Activated naive CD4-positive, alpha-beta T cell treated with anti-CD3 and anti-CD28 coated beads, Interleukin-2, amount 10 ng/mL, durations not matched to agents 7 days and 5 days (primary cell): ENCODE measurements at regions not wholly inside any gene's neighbourhood (a gene's known extent, or its start where the extent isn't known, plus 50 kb on each side); places are given as distances from the start of the nearest gene placed in this dataset.

ENCODE experiments used
- CTCF ChIA-PET: fragments of 350-600 bp; sonication (Branson Sonifier 250); formaldehyde crosslinking; loops from one replicate; lab custom pipeline; 2021; ENCODE audit warnings: antibody characterized with exemption; lab: Charles Lee
- DNase-seq: peaks from one replicate; pipeline ENCODE4 v3.0.0-alpha.2; 2020
- H3K27ac Mint-ChIP-seq: one replicate; pipeline ENCODE4 v1.8.0; 2021; ENCODE audit warnings: mild to moderate bottlenecking, moderate library complexity, mixed read lengths
- H3K27me3 Mint-ChIP-seq: one replicate; pipeline ENCODE4 v1.8.0; 2021; ENCODE audit warnings: mild to moderate bottlenecking, mixed read lengths
- H3K36me3 Mint-ChIP-seq: one replicate; pipeline ENCODE4 v1.8.0; 2021; ENCODE audit warnings: mixed read lengths
- H3K4me1 Mint-ChIP-seq: one replicate; pipeline ENCODE4 v1.8.0; 2021; ENCODE audit warnings: mixed read lengths
- H3K4me3 Mint-ChIP-seq: one replicate; pipeline ENCODE4 v1.8.0; 2021; ENCODE audit warnings: mild to moderate bottlenecking, moderate library complexity, mixed read lengths
- H3K9me3 Mint-ChIP-seq: one replicate; pipeline ENCODE4 v1.8.0; 2021; ENCODE audit warnings: mixed read lengths

DNA sequence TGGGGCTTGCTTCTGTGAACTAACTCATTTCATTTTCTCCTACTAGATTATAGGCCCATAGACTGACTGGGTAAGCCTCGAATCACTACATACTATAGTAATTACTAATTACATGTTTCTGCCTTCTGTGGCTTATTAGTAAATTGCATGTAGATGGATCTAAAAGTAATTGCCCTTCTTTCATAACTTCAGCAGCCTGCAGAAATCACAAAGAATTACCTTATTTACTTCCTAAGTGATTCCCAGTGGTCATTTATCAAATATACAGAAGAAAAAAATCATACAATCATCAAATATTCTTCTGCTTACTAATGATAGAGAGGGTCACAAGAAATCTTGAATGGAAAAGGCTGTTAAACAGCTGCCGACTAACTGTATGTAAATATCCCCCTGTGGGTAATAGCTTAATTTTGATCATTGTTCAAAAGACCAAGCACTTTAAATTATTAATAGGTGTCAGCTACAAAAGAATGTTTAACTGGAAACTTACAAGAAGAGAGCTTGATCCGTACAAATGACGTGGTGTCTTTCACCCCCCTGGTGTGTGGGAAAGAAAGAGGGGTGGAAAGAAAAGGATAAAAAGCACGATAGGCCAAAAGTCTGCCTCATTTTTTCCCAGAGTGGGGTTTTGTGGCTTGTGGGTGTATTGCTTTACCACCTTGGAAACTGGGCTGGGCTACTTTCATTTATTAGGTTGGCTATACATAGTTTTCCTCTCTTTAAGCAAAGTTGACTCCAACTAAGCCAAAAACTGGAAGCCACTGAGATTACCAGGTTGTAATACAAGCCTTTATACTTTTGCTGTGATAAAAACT lies 361.8 kb upstream of the ZMIZ1 start:
- no peaks in the 10 kb centered on the region for H3K4me1 Mint-ChIP-seq
- CTCF ChIA-PET = no interaction called here
- peaks cover 9% of the 10 kb centered on the region for H3K27me3 Mint-ChIP-seq

GRCh38 chr10:78707745-78708144 lies 361.0 kb upstream of the ZMIZ1 start:
- H3K27me3 Mint-ChIP-seq = peaks cover 9% of the 10 kb centered on the region
- H3K4me1 Mint-ChIP-seq = no peaks in the 10 kb centered on the region
- H3K36me3 Mint-ChIP-seq = no peaks in the 10 kb centered on the region
- no peak for DNase-seq
- no peaks in the 10 kb centered on the region for H3K9me3 Mint-ChIP-seq
- no peak overlapping the region for H3K4me3 Mint-ChIP-seq
- CTCF ChIA-PET = no interaction called here
- no peak overlapping the region for H3K27ac Mint-ChIP-seq

More for the DNA sequence above, 361.8 kb upstream of the ZMIZ1 start:
- no peak for DNase-seq
- H3K36me3 Mint-ChIP-seq = no peaks in the 10 kb centered on the region
- no peak overlapping the region for H3K4me3 Mint-ChIP-seq
- H3K9me3 Mint-ChIP-seq = no peaks in the 10 kb centered on the region
- no peak overlapping the region for H3K27ac Mint-ChIP-seq

DNA sequence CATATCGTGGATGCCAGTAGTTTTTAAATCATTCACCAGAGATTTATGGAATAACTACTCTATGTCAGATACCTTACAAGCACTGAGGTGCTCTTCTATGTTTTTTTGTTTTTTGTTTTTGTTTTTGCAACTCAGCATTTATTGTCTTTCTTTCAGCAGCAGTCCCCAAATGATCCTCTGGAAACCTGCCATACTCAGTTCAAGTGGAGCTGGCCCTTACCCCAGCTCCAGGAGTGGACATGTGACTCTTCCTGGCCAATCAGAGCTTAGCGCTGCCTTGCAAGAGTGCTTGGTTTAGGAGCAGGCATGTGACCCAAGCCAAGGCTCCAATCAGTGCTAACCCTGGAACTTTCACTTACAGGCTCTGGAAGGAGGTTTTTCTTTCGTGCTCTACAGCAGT lies 356.6 kb upstream of the ZMIZ1 start:
- CTCF ChIA-PET = no interaction called here
- no peak overlapping the region for H3K4me3 Mint-ChIP-seq
- H3K4me1 Mint-ChIP-seq = no peaks in the 10 kb centered on the region
- no peak for DNase-seq
- no peak overlapping the region for H3K27ac Mint-ChIP-seq
- H3K27me3 Mint-ChIP-seq = peaks cover 12% of the 10 kb centered on the region
- no peaks in the 10 kb centered on the region for H3K36me3 Mint-ChIP-seq
- H3K9me3 Mint-ChIP-seq = no peaks in the 10 kb centered on the region

DNA sequence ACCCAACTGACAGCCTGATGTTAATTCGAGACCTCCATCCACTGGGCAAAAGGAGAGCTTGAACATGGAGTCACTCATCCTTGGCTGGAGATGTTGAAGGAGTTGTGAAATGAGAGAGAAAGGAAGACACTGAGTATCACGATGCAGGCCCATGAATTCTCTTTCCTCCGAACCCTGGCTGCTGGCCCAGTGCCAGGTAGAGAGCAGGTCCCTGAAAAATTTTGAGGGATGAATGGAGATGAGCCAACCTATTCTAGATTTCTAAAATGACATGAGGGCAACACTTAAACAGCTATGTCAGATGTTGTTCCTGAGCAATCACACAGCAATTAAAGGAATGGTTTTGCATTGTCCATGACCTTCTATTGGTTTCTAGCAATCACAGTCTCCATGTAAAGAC lies 355.1 kb upstream of the ZMIZ1 start:
- no peaks in the 10 kb centered on the region for H3K36me3 Mint-ChIP-seq
- no peak for DNase-seq
- H3K4me3 Mint-ChIP-seq = no peak overlapping the region
- CTCF ChIA-PET = interaction anchor here (0.6 kb wide), 1 partner anchor 836 kb away, joined by 3 read pairs; no protein-coding TSS in a partner anchor
- peaks cover 9% of the 10 kb centered on the region for H3K27me3 Mint-ChIP-seq
- no peak overlapping the region for H3K27ac Mint-ChIP-seq
- H3K4me1 Mint-ChIP-seq = no peaks in the 10 kb centered on the region
- H3K9me3 Mint-ChIP-seq = no peaks in the 10 kb centered on the region

DNA sequence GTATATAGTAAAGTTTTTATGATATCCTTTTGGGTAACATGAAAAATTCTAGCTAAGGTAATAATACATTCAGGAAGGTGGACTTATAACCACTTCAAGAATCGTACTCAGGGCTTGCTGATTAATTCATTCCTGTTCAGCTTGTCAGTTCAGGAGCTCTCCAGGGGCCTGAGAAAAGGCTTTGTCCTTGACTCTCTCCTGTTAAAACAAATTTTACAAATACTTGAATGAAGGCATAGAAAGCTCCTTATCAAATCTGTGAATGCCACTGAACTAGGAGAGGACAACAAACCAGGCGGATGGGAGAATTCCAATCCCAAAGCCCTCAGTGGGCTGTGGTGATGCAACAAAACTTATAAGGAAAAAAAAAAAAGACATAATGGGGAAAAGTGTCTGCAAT lies 354.5 kb upstream of the ZMIZ1 start:
- Mint-ChIP-seq H3K27me3 (peaks cover 12% of the 10 kb centered on the region), H3K9me3 (no peaks in the 10 kb centered on the region), H3K4me1 (no peaks in the 10 kb centered on the region), H3K27ac (no peak overlapping the region), H3K36me3 (no peaks in the 10 kb centered on the region), H3K4me3 (no peak overlapping the region)
- CTCF ChIA-PET = interaction anchor here (0.6 kb wide), 1 partner anchor 836 kb away, joined by 3 read pairs; no protein-coding TSS in a partner anchor
- no peak for DNase-seq

DNA sequence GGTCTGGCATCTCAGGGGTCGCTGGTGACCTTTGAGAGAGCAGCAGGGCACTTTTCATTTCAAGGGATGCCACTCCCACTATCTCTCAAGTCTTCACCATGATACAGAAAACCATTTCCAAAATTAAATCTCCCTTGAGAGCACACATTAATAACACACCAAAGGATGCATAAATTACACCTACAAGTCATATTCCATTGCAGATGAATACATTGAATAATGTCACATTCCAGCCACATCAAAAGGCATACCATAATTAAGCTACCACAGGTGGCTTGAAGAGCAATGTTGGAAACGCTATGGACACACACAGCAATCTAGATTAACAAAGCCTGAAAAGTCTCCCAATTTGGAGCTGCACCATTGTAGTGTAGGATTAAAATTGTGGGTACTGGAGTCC lies 353.3 kb upstream of the ZMIZ1 start:
- no peaks in the 10 kb centered on the region for H3K4me1 Mint-ChIP-seq
- DNase-seq = no peak
- CTCF ChIA-PET = no interaction called here
- H3K9me3 Mint-ChIP-seq = no peaks in the 10 kb centered on the region
- H3K36me3 Mint-ChIP-seq = no peaks in the 10 kb centered on the region
- H3K4me3 Mint-ChIP-seq = no peak overlapping the region
- no peak overlapping the region for H3K27ac Mint-ChIP-seq
- H3K27me3 Mint-ChIP-seq = peaks cover 14% of the 10 kb centered on the region

GRCh38 chr10:78716043-78716660 lies 352.6 kb upstream of the ZMIZ1 start:
- CTCF ChIA-PET = no interaction called here
- H3K9me3 Mint-ChIP-seq = no peaks in the 10 kb centered on the region
- DNase-seq = no peak
- H3K4me1 Mint-ChIP-seq = no peaks in the 10 kb centered on the region
- no peak overlapping the region for H3K27ac Mint-ChIP-seq
- H3K27me3 Mint-ChIP-seq = peaks cover 19% of the 10 kb centered on the region
- H3K36me3 Mint-ChIP-seq = no peaks in the 10 kb centered on the region
- H3K4me3 Mint-ChIP-seq = no peak overlapping the region

GRCh38 chr10:78717200-78717599 lies 351.6 kb upstream of the ZMIZ1 start:
- CTCF ChIA-PET = no interaction called here
- Mint-ChIP-seq H3K4me3 (no peak overlapping the region), H3K4me1 (no peaks in the 10 kb centered on the region), H3K36me3 (no peaks in the 10 kb centered on the region), H3K9me3 (no peaks in the 10 kb centered on the region), H3K27ac (no peak overlapping the region), H3K27me3 (peaks cover 19% of the 10 kb centered on the region)
- DNase-seq = no peak

DNA sequence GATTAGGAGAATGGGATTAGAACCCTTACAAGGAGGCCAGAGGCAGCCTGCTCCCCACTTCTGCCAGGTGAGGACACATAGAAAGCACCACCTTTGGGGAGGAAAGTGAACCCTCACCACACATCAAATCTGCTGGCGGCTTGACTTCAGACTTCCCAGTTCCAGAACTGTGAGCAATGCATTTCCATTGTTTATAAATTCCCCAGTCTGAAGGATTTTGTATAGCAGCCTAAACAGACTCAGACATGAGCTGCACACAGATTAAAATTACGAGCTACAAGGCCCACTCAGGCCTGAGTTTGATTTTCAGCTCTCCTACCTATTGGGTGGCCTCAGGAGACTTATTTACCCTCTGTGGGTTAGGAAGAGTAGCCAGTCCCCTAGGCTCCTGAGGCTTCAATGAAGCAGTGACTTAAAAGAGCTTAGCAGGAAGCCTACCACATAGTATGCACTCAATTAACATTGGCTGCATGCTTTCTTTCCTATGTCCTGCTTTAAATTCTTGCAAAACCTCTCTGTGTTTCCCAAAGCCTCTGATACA lies 350.7 kb upstream of the ZMIZ1 start:
- Mint-ChIP-seq H3K27me3 (peaks cover 19% of the 10 kb centered on the region), H3K4me1 (no peaks in the 10 kb centered on the region), H3K4me3 (no peak overlapping the region), H3K9me3 (no peaks in the 10 kb centered on the region), H3K36me3 (no peaks in the 10 kb centered on the region), H3K27ac (no peak overlapping the region)
- CTCF ChIA-PET = no interaction called here
- no peak for DNase-seq

GRCh38 chr10:78719276-78719675 lies 349.5 kb upstream of the ZMIZ1 start:
- CTCF ChIA-PET = no interaction called here
- no peaks in the 10 kb centered on the region for H3K9me3 Mint-ChIP-seq
- H3K4me1 Mint-ChIP-seq = no peaks in the 10 kb centered on the region
- H3K4me3 Mint-ChIP-seq = no peak overlapping the region
- DNase-seq = no peak
- H3K27me3 Mint-ChIP-seq = peaks cover 23% of the 10 kb centered on the region
- H3K36me3 Mint-ChIP-seq = no peaks in the 10 kb centered on the region
- H3K27ac Mint-ChIP-seq = no peak overlapping the region

GRCh38 chr10:78720091-78720490 lies 348.7 kb upstream of the ZMIZ1 start:
- Mint-ChIP-seq H3K4me3 (no peak overlapping the region), H3K4me1 (no peaks in the 10 kb centered on the region), H3K27ac (no peak overlapping the region), H3K27me3 (peaks cover 29% of the 10 kb centered on the region), H3K9me3 (no peaks in the 10 kb centered on the region), H3K36me3 (no peaks in the 10 kb centered on the region)
- CTCF ChIA-PET = interaction anchor here (0.7 kb wide), 1 partner anchor 228 kb away, joined by 3 read pairs; no protein-coding TSS in a partner anchor
- DNase-seq = no peak

- H3K4me1 Mint-ChIP-seq = no peaks in the 10 kb centered on the region
- no peak overlapping the region for H3K4me3 Mint-ChIP-seq
- peaks cover 38% of the 10 kb centered on the region for H3K27me3 Mint-ChIP-seq
- CTCF ChIA-PET = no interaction called here
- no peak for DNase-seq
- H3K27ac Mint-ChIP-seq = no peak overlapping the region
- no peaks in the 10 kb centered on the region for H3K36me3 Mint-ChIP-seq
- H3K9me3 Mint-ChIP-seq = no peaks in the 10 kb centered on the region
These were observed 347.5 kb upstream of the ZMIZ1 start for GRCh38 chr10:78721231-78721630.

DNA sequence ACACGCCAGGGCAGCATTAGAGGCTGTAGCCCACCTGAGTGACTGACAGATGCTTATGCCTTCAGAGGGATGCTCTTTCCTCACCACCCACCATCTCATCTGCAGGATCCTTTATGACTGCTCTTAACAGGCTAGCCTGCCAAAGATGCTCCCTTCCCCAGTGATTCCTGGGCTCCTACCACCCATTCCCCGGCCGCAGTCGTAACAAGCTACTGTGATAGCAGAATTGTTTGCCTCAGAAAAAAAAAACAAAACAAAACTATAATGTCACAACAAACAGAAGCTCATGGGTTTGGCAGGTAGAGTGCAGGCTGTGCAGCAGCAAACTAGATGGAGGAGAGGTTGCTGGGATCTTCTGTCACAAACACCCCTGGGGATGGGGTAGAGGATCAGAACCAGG lies 343.9 kb upstream of the ZMIZ1 start:
- Mint-ChIP-seq H3K36me3 (no peaks in the 10 kb centered on the region), H3K4me1 (no peaks in the 10 kb centered on the region), H3K27me3 (peaks cover 50% of the 10 kb centered on the region), H3K9me3 (no peaks in the 10 kb centered on the region), H3K4me3 (no peak overlapping the region), H3K27ac (no peak overlapping the region)
- CTCF ChIA-PET = no interaction called here
- no peak for DNase-seq

GRCh38 chr10:78726171-78726570 lies 342.6 kb upstream of the ZMIZ1 start:
- H3K27me3 Mint-ChIP-seq = peaks cover 45% of the 10 kb centered on the region
- H3K9me3 Mint-ChIP-seq = no peaks in the 10 kb centered on the region
- no peaks in the 10 kb centered on the region for H3K4me1 Mint-ChIP-seq
- no peak for DNase-seq
- H3K36me3 Mint-ChIP-seq = no peaks in the 10 kb centered on the region
- CTCF ChIA-PET = no interaction called here
- no peak overlapping the region for H3K27ac Mint-ChIP-seq
- H3K4me3 Mint-ChIP-seq = no peak overlapping the region

DNA sequence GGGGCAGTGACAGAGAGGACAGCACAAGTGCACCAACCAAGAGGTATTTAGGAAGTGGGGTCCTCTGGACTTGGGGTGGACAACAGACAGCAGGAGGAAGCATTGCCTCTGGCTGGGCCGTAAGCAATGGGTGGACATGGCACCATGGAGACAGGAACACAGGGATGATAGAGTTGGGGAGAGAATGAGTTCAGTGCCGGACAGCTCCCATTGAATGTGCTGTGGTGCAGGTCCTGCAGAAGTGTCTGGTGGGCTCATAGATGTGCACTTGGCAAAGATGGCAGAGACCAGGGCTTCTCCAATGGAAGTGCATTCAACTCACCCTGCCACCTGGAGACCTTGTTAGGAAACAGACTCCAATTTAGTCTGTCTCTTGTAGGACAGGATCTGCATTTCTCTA lies 341.5 kb upstream of the ZMIZ1 start:
- Mint-ChIP-seq H3K9me3 (no peaks in the 10 kb centered on the region), H3K36me3 (no peaks in the 10 kb centered on the region), H3K4me1 (no peaks in the 10 kb centered on the region), H3K27me3 (peaks cover 45% of the 10 kb centered on the region), H3K4me3 (no peak overlapping the region), H3K27ac (no peak overlapping the region)
- no peak for DNase-seq
- CTCF ChIA-PET = no interaction called here
